K562 (cell line): ENCODE measurements at regions not wholly inside any gene's neighbourhood (a gene's known extent, or its start where the extent isn't known, plus 50 kb on each side); places are given as distances from the start of the nearest gene placed in this dataset.

Source experiments
- ARID3A ChIP-seq: IDR thresholded peaks from 2 replicates; pipeline ENCODE4 v1.6.1; 2012; ENCODE audit warnings: low read depth, low read length, improper control_type of control experiment, borderline replicate concordance
- BACH1 ChIP-seq: fragments of 200-800 bp; sonication (Bioruptor generic); IDR thresholded peaks from 2 replicates; pipeline ENCODE4 v1.6.1; 2016; ENCODE audit warnings: missing genetic modification characterization, missing compliant biosample characterization
- GMEB1 ChIP-seq: fragments of 250-450 bp; sonication (Bioruptor Pico); IDR thresholded peaks from 2 replicates; pipeline ENCODE4 v1.4.0; 2020; ENCODE audit warnings: mild to moderate bottlenecking
- HDAC8 ChIP-seq: fragments of 450-650 bp; IDR thresholded peaks from 2 replicates; pipeline ENCODE4 v1.6.1; 2016; ENCODE audit warnings: mild to moderate bottlenecking, missing genetic modification characterization, moderate library complexity, missing compliant biosample characterization
- HNRNPUL1 ChIP-seq: fragments of 200-400 bp; formaldehyde crosslinking; IDR thresholded peaks from 2 replicates; pipeline ENCODE4 v1.6.1; 2017; ENCODE audit warnings: low read length
- KDM1A ChIP-seq, 2 experiments: fragments of 450-650 bp; IDR thresholded peaks; 2 replicates each; pipeline ENCODE4 v1.6.1; 2016; ENCODE audit warnings: mild to moderate bottlenecking in 2 of 2
- KLF10 ChIP-seq: fragments of 250-450 bp; sonication (Bioruptor Pico); IDR thresholded peaks from 2 replicates; pipeline ENCODE4 v1.6.1; 2021; ENCODE audit warnings: matching md5 sums
- MAFG ChIP-seq: fragments of 450-650 bp; conservative IDR thresholded peaks from 2 replicates; pipeline ENCODE4 v1.6.1; 2016; ENCODE audit warnings: missing genetic modification characterization, missing compliant biosample characterization
- MBD2 ChIP-seq: sonication (generic); IDR thresholded peaks from 2 replicates; pipeline ENCODE4 v1.6.1; 2016; ENCODE audit warnings: low read depth, borderline replicate concordance
- MITF ChIP-seq: IDR thresholded peaks from 2 replicates; pipeline ENCODE4 v1.6.1; 2014; ENCODE audit warnings: antibody characterized with exemption
- MLX ChIP-seq, 2 experiments: fragments of 450-650 bp in 1 of 2; sonication (generic) in 1 of 2; formaldehyde crosslinking; conservative IDR thresholded peaks; 2 replicates each; pipeline versions ENCODE4 v1.4.0 to v1.8.1; 2020 to 2022; ENCODE audit warnings: mild to moderate bottlenecking in 1 of 2, missing genetic modification reagents in 1 of 2
- NBN ChIP-seq: fragments of 450-650 bp; IDR thresholded peaks from 2 replicates; pipeline ENCODE4 v1.6.1; 2016; ENCODE audit warnings: low read depth, mild to moderate bottlenecking
- NFIC ChIP-seq: fragments of 450-650 bp; IDR thresholded peaks from 2 replicates; pipeline ENCODE4 v1.6.1; 2017; ENCODE audit warnings: mild to moderate bottlenecking, inconsistent platforms
- NR2C1 ChIP-seq, 2 experiments: fragments of 450-650 bp; IDR thresholded peaks; 2 replicates each; pipeline ENCODE4 v1.6.1; 2017; ENCODE audit warnings: mild to moderate bottlenecking in 2 of 2, antibody characterized with exemption in 1 of 2, inconsistent platforms in 1 of 2, missing compliant biosample characterization in 1 of 2, missing genetic modification characterization in 1 of 2
- NR4A1 ChIP-seq, 2 experiments: fragments of 250-450 bp in 1 of 2; fragments of 450-650 bp in 1 of 2; sonication (Bioruptor Pico) in 1 of 2; IDR thresholded peaks; 2 replicates each; pipeline versions ENCODE4 v1.4.0 to v1.6.1; 2016 to 2020; ENCODE audit warnings: mild to moderate bottlenecking in 2 of 2, missing compliant biosample characterization in 1 of 2, missing genetic modification characterization in 1 of 2, moderate library complexity in 1 of 2
- PML ChIP-seq: IDR thresholded peaks from 2 replicates; pipeline ENCODE4 v1.6.1; 2012; ENCODE audit warnings: low read length, inconsistent platforms
- PRMT5 ChIP-seq: sonication (generic); formaldehyde crosslinking; IDR thresholded peaks from 2 replicates; pipeline ENCODE4 v1.5.0; 2020; ENCODE audit warnings: missing genetic modification reagents
- PTRF ChIP-seq: fragments of 450-650 bp; IDR thresholded peaks from 2 replicates; pipeline ENCODE4 v1.6.1; 2016; ENCODE audit warnings: mild to moderate bottlenecking, missing genetic modification characterization, missing compliant biosample characterization
- SMARCC2 ChIP-seq: fragments of 450-650 bp; IDR thresholded peaks from 2 replicates; pipeline ENCODE4 v1.6.1; 2017; ENCODE audit warnings: antibody characterized with exemption, moderate library complexity, mild to moderate bottlenecking, low read depth
- STAG1 ChIP-seq: sonication (generic); formaldehyde crosslinking; IDR thresholded peaks from 2 replicates; pipeline ENCODE4 v1.5.0; 2020; ENCODE audit warnings: missing genetic modification reagents, borderline replicate concordance
- ZNF23 ChIP-seq: fragments of 250-450 bp; sonication (Bioruptor Pico); IDR thresholded peaks from 2 replicates; pipeline ENCODE4 v1.4.0; 2020; ENCODE audit warnings: mild to moderate bottlenecking
- ZNF282 ChIP-seq: sonication (generic); formaldehyde crosslinking; IDR thresholded peaks from 2 replicates; pipeline ENCODE4 v1.8.1; 2023; ENCODE audit warnings: missing genetic modification reagents
- ZNF436 ChIP-seq: fragments of 250-450, 450-650 bp; sonication (Bioruptor Pico); formaldehyde crosslinking; IDR thresholded peaks from 2 replicates; pipeline ENCODE4 v1.7.0; 2020; ENCODE audit warnings: mild to moderate bottlenecking
- ZNF449 ChIP-seq: fragments of 250-450 bp; sonication (Bioruptor Pico); IDR thresholded peaks from 2 replicates; pipeline ENCODE4 v1.8.0; 2022; ENCODE audit warnings: moderate library complexity, mild to moderate bottlenecking, inconsistent platforms
- ZNF57 ChIP-seq: fragments of 450-650 bp; formaldehyde crosslinking; IDR thresholded peaks from 2 replicates; pipeline ENCODE4 v1.4.0; 2020; ENCODE audit warnings: mild to moderate bottlenecking, moderate library complexity

GRCh38 chr3:171977860-171978259 lies 61.5 kb upstream of the FNDC3B start (continued):
- TF ChIP-seq HNRNPUL1, result no peak
- no peak for TF ChIP-seq SMARCC2
- TF ChIP-seq MAFG (tag), result no peak
- no peak for TF ChIP-seq MLX (CRISPR knock-in tag; conservative IDR thresholded peaks at IDR 0.05)
- TF ChIP-seq ARID3A, result no peak
- no peak for TF ChIP-seq GMEB1 (CRISPR knock-in tag)
- TF ChIP-seq NBN, result no peak
- peak; percentile 57; the same call in 1 of the 2 replicates for TF ChIP-seq NR2C1 (IDR thresholded peaks at IDR 0.05)
- no peak; the same call in 1 of the 2 replicates for TF ChIP-seq NR2C1 (tag; IDR thresholded peaks at IDR 0.05)
- no peak for TF ChIP-seq ZNF23
- no peak for TF ChIP-seq HDAC8
- no peak for TF ChIP-seq STAG1 (CRISPR knock-in tag)
- no peak for TF ChIP-seq MITF
- TF ChIP-seq NR4A1 (CRISPR knock-in tag; IDR thresholded peaks at IDR 0.05), result no peak
- TF ChIP-seq NR4A1 (tag; IDR thresholded peaks at IDR 0.05), result no peak
- TF ChIP-seq ZNF449 (CRISPR knock-in tag), result peak; percentile 55; the same call in 1 of the 2 replicates
- no peak for TF ChIP-seq PTRF (tag)
- TF ChIP-seq ZNF436 (CRISPR knock-in tag), result no peak
- TF ChIP-seq ZNF57 (CRISPR knock-in tag), result no peak
- no peak for TF ChIP-seq ZNF282 (CRISPR knock-in tag)
- no peak for TF ChIP-seq PML
- TF ChIP-seq PRMT5, result no peak
- TF ChIP-seq NFIC, result no peak
- TF ChIP-seq KDM1A (IDR thresholded peaks at IDR 0.05), result no peak
- TF ChIP-seq KLF10 (CRISPR knock-in tag), result no peak
- peak; percentile 11; the same call in 1 of the 2 replicates for TF ChIP-seq BACH1 (tag)
- no peak for TF ChIP-seq MBD2
